ENCODE measurements at regions not wholly inside any gene's neighbourhood (a gene's known extent, or its start where the extent isn't known, plus 50 kb on each side); places are given as distances from the start of the nearest gene placed in this dataset.
"Not testable (repeated sequence)": the region's sequence is repeated elsewhere in the genome, so short reads cannot be mapped to it uniquely, and the experiment has no call there.

GRCh38 chr1:71295350-71295749, 214.5 kb upstream of the ZRANB2 start:
- ATAC-seq (no peak), DNase-seq (no peak)
- TF ChIP-seq POLR2A (IDR thresholded peaks at IDR 0.05) (no peak), CTCF (IDR thresholded peaks at IDR 0.05) (no peak)
- Histone ChIP-seq H3K27ac (no peak overlapping the region), H3K4me3 (no peak overlapping the region), H3K27me3 (no peaks in the 10 kb centered on the region), H3K36me3 (no peaks in the 10 kb centered on the region), H3K4me1 (no peaks in the 10 kb centered on the region), H3K9me3 (no peaks in the 10 kb centered on the region)
- 67 to 77% (median 71%) methylated on average over 3 of the region's 3 CpGs for WGBS, 4 donors
- intact Hi-C loops (cut with DNase I) = no loop called here

GRCh38 chr1:71294178-71294577, 213.3 kb upstream of the ZRANB2 start:
- no peaks in the 10 kb centered on the region for H3K27me3 ChIP-seq
- H3K9me3 ChIP-seq = no peaks in the 10 kb centered on the region
- H3K27ac ChIP-seq = no peak overlapping the region
- no peak for ATAC-seq
- no peaks in the 10 kb centered on the region for H3K36me3 ChIP-seq
- DNase-seq = no peak
- 43 to 60% (median 54%) methylated on average over 5 of the region's 5 CpGs for WGBS, 4 donors
- H3K4me1 ChIP-seq = no peaks in the 10 kb centered on the region
- no peak overlapping the region for H3K4me3 ChIP-seq
- intact Hi-C loops (cut with DNase I) = no loop called here
- no peak for TF ChIP-seq CTCF (IDR thresholded peaks at IDR 0.05)

- 66 to 83% (median 74%) methylated on average over 2 of the region's 2 CpGs for WGBS, 4 donors
- TF ChIP-seq POLR2A (IDR thresholded peaks at IDR 0.05) = no peak
- TF ChIP-seq CTCF (IDR thresholded peaks at IDR 0.05) = no peak
- intact Hi-C loops (cut with DNase I) = no loop called here
Observed at GRCh38 chr1:71292203-71292602, 211.4 kb upstream of the ZRANB2 start.

DNA sequence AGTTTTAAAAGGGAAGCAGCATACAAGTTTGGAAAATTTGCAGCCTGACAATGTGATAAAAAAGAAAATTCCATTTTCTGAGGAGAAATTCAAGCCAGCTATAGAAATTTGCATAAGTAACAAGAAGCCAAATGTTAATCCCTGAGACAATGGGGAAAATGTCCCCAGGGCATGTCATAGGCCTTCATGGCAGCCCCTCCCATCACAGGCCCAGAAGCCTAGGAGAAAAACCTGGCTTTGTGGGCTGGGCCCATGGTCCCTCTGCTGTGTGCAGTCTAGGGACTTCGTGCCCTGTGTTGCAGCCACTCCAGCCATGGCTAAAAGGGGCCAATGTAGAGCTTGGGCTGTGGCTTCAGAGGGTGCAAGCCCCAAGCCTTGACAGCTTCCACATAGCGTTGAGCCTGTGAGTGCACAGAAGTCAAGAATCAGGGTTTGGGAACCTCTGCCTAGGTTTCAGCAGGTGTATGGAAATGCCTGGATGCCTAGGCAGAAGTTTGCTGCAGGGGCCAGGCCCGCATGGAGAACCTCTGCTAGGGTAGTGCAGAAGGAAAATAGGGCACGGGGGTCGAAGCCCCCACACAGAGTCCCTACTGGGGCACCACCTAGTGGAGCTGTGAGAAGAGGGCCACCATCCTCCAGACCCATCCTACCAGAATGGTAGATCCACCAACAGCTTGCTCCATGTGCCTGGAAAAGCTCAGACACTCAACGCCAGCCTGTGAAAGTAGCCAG, 209.8 kb upstream of the ZRANB2 start:
- H3K4me1 ChIP-seq; H3K27me3 ChIP-seq; DNase-seq; ATAC-seq; H3K9me3 ChIP-seq; H3K4me3 ChIP-seq; H3K27ac ChIP-seq; intact Hi-C loops (cut with DNase I); H3K36me3 ChIP-seq: not testable (repeated sequence)
- WGBS, 4 donors = 80 to 90% (median 85%) methylated on average over 6 of the region's 6 CpGs

More at GRCh38 chr1:71292203-71292602, 211.4 kb upstream of the ZRANB2 start:
- H3K27ac ChIP-seq = no peak overlapping the region
- H3K4me3 ChIP-seq = no peak overlapping the region
- H3K4me1 ChIP-seq = no peaks in the 10 kb centered on the region
- H3K27me3 ChIP-seq = no peaks in the 10 kb centered on the region
- H3K9me3 ChIP-seq = no peaks in the 10 kb centered on the region
- DNase-seq (no peak), ATAC-seq (no peak)
- no peaks in the 10 kb centered on the region for H3K36me3 ChIP-seq

DNA sequence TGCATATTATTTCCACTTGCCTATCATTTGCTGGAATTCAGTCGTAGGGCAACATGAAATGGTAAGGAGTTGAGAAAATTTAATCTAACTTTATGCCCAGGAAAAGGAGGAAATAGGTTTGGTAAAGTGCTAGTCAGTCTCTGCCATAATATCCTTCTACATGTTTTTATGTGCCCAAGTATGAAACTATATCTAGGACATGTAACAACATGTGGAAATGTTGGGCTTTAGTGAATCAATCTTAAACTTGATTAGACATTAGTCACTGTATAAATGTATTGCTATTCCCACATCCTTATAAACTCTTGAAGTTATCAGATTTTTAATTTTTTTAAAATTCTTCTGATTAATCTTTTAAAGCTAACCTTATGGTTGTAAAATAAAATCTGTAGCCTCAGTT, 204.7 kb upstream of the ZRANB2 start:
- no peak overlapping the region for H3K27ac ChIP-seq
- intact Hi-C loops (cut with DNase I) = no loop called here
- ATAC-seq = no peak
- peaks cover 0 to 17% (median 5%) of the 10 kb centered on the region in 12 donors for H3K9me3 ChIP-seq
- no peak overlapping the region for H3K4me3 ChIP-seq
- no peaks in the 10 kb centered on the region for H3K27me3 ChIP-seq
- no peaks in the 10 kb centered on the region for H3K4me1 ChIP-seq
- H3K36me3 ChIP-seq = no peaks in the 10 kb centered on the region
- TF ChIP-seq POLR2A (IDR thresholded peaks at IDR 0.05) = no peak
- TF ChIP-seq CTCF (IDR thresholded peaks at IDR 0.05) = no peak
- no peak for DNase-seq
- WGBS, 4 donors = 73 to 85% (median 78%) methylated on average over 1 of the region's 1 CpG
